DMS114 treated with DMSO at 0.1 percent for 48 hours (cell line): ENCODE measurements at regions not wholly inside any gene's neighbourhood (a gene's known extent, or its start where the extent isn't known, plus 50 kb on each side); places are given as distances from the start of the nearest gene placed in this dataset.
A peak's percentile ranks its signal among the peaks of the same experiment; 100 is the strongest.

Source experiments
- DNase-seq: peaks from one replicate; lab custom pipeline; 2025; ENCODE audit not compliant: unreplicated experiment; lab: John Stamatoyannopoulos, UW

- no peak for DNase-seq
These were observed 436.8 kb upstream of the IGFBP3 start for GRCh38 chr7:46357851-46358250.

GRCh38 chr7:46357290-46357689 is 436.2 kb upstream of the IGFBP3 start:
- no peak for DNase-seq

GRCh38 chr7:46356371-46356770 is 435.3 kb upstream of the IGFBP3 start:
- DNase-seq, result no peak

- no peak for DNase-seq
These were observed 434.3 kb upstream of the IGFBP3 start for GRCh38 chr7:46355331-46355730.

GRCh38 chr7:46352004-46352954 is 431.2 kb upstream of the IGFBP3 start:
- peak; percentile 29 for DNase-seq

GRCh38 chr7:46349490-46349889 is 428.4 kb upstream of the IGFBP3 start:
- DNase-seq, result no peak

DNA sequence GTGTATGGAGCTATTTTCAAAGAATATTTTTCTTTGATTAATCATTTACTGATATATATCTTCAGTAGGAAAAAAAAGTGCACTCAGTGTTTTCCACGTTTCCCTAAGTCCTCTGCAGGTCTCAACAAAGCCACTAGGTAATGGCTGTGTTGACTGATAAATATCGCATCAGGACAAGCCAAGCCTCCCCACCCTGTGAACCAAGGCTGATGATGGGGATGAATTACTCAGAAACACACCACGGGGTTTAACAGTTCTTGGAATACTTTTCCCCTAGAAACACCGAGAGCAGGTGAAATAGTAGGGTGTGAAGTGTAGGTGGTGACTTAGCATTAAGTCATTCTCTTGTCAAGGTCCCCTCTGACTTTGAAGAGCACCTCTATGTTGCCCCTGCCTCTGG is 423.5 kb upstream of the IGFBP3 start:
- DNase-seq, result no peak

DNA sequence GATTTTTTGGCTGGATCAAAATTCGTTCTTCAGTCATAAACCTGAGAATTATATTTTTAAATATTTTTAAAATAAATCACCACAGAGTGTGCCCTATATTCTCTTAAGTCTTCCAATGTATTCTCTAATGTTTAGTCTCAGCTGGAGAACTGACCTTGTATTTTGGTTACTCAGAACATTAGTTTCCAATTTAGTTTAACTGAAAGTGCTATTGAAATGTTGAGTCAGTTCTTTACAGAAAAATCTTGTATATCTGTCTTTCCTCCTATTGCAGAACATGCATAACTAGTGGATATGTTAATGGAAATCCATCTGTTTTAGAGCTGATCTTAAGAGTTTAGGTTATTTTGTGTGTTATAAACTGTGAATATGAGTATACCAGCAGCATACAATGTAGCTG is 422.7 kb upstream of the IGFBP3 start:
- no peak for DNase-seq

GRCh38 chr7:46322937-46323336 is 401.9 kb upstream of the IGFBP3 start:
- DNase-seq, result no peak

DNA sequence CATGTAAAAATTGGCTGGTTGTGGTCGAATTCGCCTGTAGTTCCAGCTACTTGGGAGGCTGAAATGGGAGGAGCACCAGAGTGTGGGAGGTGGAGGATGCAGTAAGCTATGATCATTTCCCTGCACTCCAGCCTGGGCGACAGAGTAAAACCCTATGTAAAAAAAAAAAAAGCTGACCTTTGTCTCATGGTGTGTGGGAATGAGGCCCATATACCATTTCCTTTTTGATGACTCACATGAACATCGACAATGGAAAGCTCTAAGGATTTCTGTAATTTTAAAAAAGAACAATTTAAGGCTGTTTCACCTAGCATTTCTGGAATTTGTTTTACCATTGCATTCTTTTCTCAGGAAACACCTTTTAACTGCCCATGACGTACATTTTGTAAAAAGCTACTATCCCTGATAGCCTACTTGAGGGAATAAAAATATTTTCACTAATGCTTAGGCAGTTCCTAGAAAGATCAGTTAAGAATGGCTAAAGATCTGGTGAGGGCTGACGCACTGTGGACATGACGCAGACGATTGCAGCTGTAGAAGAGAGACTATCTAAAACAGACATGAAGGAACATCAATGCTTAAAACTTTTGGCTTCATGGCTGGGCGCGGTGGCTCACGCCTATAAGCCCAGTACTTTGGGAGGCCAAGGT is 400.6 kb upstream of the IGFBP3 start:
- DNase-seq, result no peak

GRCh38 chr7:46320956-46321355 is 399.9 kb upstream of the IGFBP3 start:
- DNase-seq, result no peak

DNA sequence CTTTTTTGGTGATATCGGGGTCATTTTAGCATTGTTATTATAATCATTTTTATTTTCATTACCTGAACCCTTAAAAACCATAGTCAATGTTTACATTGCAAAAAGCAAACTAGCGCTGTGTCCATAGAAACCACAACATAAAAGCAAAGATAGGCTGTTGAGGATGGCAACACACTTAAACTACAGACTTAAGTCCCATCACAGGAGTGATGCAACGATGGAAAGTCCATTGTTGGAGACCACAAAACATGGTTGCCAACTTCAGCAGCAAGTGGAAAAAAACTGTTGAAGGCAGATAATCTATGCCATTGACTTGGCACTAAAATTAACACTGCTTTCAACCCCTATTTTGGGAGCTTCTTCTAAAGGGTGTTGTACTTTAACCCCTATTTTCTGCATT is 398.8 kb upstream of the IGFBP3 start:
- no peak for DNase-seq

- DNase-seq, result no peak
These were observed 397.2 kb upstream of the IGFBP3 start for GRCh38 chr7:46318276-46318675.

- no peak for DNase-seq
These were observed 396.2 kb upstream of the IGFBP3 start for GRCh38 chr7:46317256-46317655.

- no peak for DNase-seq
These were observed 394.8 kb upstream of the IGFBP3 start for GRCh38 chr7:46315891-46316290.

GRCh38 chr7:46301677-46302076 is 380.6 kb upstream of the IGFBP3 start:
- DNase-seq, result no peak

GRCh38 chr7:46297515-46297914 is 376.4 kb upstream of the IGFBP3 start:
- no peak for DNase-seq

DNA sequence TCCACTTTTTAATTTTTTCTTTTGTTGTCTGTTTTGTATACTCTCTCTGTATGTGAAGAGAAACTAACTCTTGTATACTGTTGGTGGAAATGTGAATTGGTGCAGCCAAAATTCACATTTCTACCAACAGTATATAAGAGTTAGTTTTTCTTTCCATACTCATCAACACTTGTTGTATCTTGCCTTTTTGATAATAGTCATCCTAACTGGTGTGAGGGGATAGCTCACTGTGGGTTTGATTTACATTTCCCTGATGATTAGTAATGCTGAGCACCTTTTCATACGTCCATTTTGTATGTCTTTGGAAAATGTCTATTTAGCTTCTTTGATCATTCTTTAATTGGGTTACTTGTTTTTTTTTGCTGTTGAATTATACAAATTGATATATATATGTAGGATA is 375.5 kb upstream of the IGFBP3 start:
- no peak for DNase-seq

- DNase-seq, result no peak
These were observed 373.3 kb upstream of the IGFBP3 start for GRCh38 chr7:46294381-46294780.

DNA sequence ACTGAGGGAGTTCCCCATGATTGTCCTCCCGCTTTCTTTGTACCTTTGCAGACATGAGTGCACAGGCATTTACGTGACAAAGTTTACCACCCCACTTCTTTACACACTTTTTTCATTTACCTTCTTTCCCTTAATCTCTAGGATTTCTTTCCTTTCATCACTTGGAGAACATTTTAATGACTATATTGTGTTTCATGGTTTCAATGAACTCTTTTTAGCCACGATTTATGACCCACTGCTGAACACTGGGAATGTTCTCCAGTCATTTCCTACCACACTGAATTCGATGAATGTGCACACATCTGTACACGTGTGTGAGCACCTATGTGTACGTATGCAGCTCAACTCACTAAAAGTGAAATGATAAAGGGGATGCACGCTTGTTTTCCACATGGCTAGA is 371.7 kb upstream of the IGFBP3 start:
- no peak for DNase-seq

- no peak for DNase-seq
These were observed 370.6 kb upstream of the IGFBP3 start for GRCh38 chr7:46291601-46292150.

DNA sequence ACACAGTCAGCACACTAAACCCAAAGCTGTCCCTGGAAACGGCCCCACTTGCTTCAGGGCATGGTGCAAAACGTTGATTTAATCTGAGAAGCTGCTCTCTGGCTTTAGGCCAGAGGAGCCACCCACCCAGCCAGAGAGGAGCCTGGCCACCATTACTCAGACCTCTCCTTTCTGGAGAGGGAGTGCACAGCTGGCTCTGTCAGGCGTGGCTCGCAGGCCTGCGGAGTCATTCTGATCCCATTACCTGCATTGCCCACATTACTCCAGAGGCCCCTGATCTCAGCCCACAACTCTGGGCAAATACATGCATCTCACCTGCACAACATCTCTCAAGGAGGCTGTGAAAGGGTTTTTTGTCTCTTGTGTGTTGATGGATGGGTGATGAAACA is 370.0 kb upstream of the IGFBP3 start:
- DNase-seq, result no peak
